GM12878 (cell line): ENCODE measurements at regions not wholly inside any gene's neighbourhood (a gene's known extent, or its start where the extent isn't known, plus 50 kb on each side); places are given as distances from the start of the nearest gene placed in this dataset.

Experiments used
- ATAC-seq: fragments of 200-7000 bp; cut with Tn5 transposase; 3 replicates; pipeline ENCODE4 v1.9.1; 2020; ENCODE audit warnings: mild to moderate bottlenecking, moderate library complexity
- BruUV-seq: library from RNA; stranded (reverse); fragments of 400-500 nt; replicated peaks from 2 replicates; lab custom pipeline; 2021; lab: Mats Ljungman, UMichigan
- CTCF ChIA-PET: fragments of 300-600 bp; sonication (Branson Sonifier 250); formaldehyde crosslinking; extraction: SDS; loops from one replicate; lab custom pipeline; 2021; ENCODE audit warnings: inconsistent platforms; lab: Yijun Ruan, JAX
- POLR2A ChIA-PET: fragments of 350-600 bp; formaldehyde crosslinking; extraction: SDS; loops from one replicate; lab custom pipeline; 2021; ENCODE audit warnings: inconsistent platforms; lab: Charles Lee
- RAD21 ChIA-PET: fragments of 300-600 bp; sonication (Branson Sonifier 250); formaldehyde crosslinking; loops from one replicate; lab custom pipeline; 2023; ENCODE audit warnings: antibody characterized with exemption; ENCODE audit not compliant: unreplicated experiment; lab: Charles Lee
- SMC1A ChIA-PET: fragments of 300-600 bp; sonication (Branson Sonifier 250); formaldehyde crosslinking; loops from one replicate; lab custom pipeline; 2023; ENCODE audit not compliant: unreplicated experiment, uncharacterized antibody; lab: Charles Lee
- DNase-seq: peaks from one replicate; pipeline ENCODE4 v3.0.0-alpha.2; 2011; ENCODE audit warnings: low read depth, low spot score
- FAIRE-seq: peaks from 3 replicates; lab custom pipeline; 2011; peaks lifted over from hg19 to GRCh38; lab: Jason Lieb, UNC
- H2AFZ ChIP-seq: 2 replicates; pipeline ENCODE4 v1.6.0; 2011; ENCODE audit warnings: low read depth, low read length, control low read depth; ENCODE audit not compliant: control insufficient read depth
- H3K27ac ChIP-seq: 2 replicates; pipeline ENCODE4 v1.5.1; 2011; ENCODE audit warnings: control low read depth; ENCODE audit not compliant: control insufficient read depth, insufficient read depth
- H3K27me3 ChIP-seq, 2 experiments: replicated peaks in 1 of 2; 2 replicates each; pipeline versions ENCODE4 v1.6.0 to v1.6.1; 2011; ENCODE audit warnings: low read length in 1 of 2; ENCODE audit not compliant: control insufficient read depth in 2 of 2, insufficient read depth in 2 of 2
- H3K36me3 ChIP-seq, 2 experiments: 2 replicates each; pipeline ENCODE4 v1.5.1; 2011; ENCODE audit warnings: low read length in 1 of 2; ENCODE audit not compliant: control insufficient read depth in 2 of 2, insufficient read depth in 2 of 2
- H3K4me1 ChIP-seq: 2 replicates; pipeline ENCODE4 v1.6.1; 2011; ENCODE audit warnings: mild to moderate bottlenecking, low read length, moderate library complexity, mixed read lengths; ENCODE audit not compliant: control insufficient read depth, insufficient read depth
- H3K4me2 ChIP-seq: 2 replicates; pipeline ENCODE4 v1.6.0; 2011; ENCODE audit warnings: control low read depth; ENCODE audit not compliant: control insufficient read depth, insufficient read depth
- H3K4me3 ChIP-seq: fragments of 200-600 bp; sonication (generic); 2 replicates; pipeline ENCODE4 v1.5.1; 2016
- H3K79me2 ChIP-seq: 2 replicates; pipeline ENCODE4 v1.6.0; 2011; ENCODE audit warnings: low read length; ENCODE audit not compliant: control insufficient read depth, insufficient read depth
- H3K9ac ChIP-seq: 2 replicates; pipeline ENCODE4 v1.8.0; 2011; ENCODE audit warnings: low read length, control low read depth, mixed read lengths; ENCODE audit not compliant: control insufficient read depth, insufficient read depth
- H3K9me3 ChIP-seq: replicated peaks from 3 replicates; pipeline ENCODE4 v1.5.1; 2011; ENCODE audit warnings: mild to moderate bottlenecking, low read length; ENCODE audit not compliant: control insufficient read depth, insufficient read depth
- H4K20me1 ChIP-seq: 2 replicates; pipeline ENCODE4 v1.6.0; 2011; ENCODE audit not compliant: control insufficient read depth, insufficient read depth
- ASH2L ChIP-seq: fragments of 300-600, 200-600 bp; sonication (generic); IDR thresholded peaks from 2 replicates; pipeline ENCODE4 v1.6.1; 2017; ENCODE audit warnings: low read depth, mild to moderate bottlenecking, borderline replicate concordance
- IKZF2 ChIP-seq, 2 experiments: fragments of 450-650 bp; IDR thresholded peaks; 2 replicates each; pipeline ENCODE4 v1.6.1; 2017; ENCODE audit warnings: mild to moderate bottlenecking in 2 of 2, moderate library complexity in 2 of 2
- KLF5 ChIP-seq: fragments of 450-650 bp; IDR thresholded peaks from 2 replicates; pipeline ENCODE4 v1.6.1; 2014; ENCODE audit warnings: mild to moderate bottlenecking; ENCODE audit not compliant: partially characterized antibody
- MAX ChIP-seq: IDR thresholded peaks from 2 replicates; pipeline ENCODE4 v1.6.1; 2012; ENCODE audit warnings: low read depth, low read length, improper control_type of control experiment
- SKIL ChIP-seq: fragments of 450-650 bp; IDR thresholded peaks from 2 replicates; pipeline ENCODE4 v1.6.1; 2017; ENCODE audit warnings: mild to moderate bottlenecking, low read depth, inconsistent platforms; ENCODE audit not compliant: poor library complexity, severe bottlenecking
- SMAD5 ChIP-seq: IDR thresholded peaks from 2 replicates; pipeline ENCODE4 v1.6.1; 2016; ENCODE audit warnings: antibody characterized with exemption, low read depth
- SREBF1 ChIP-seq: IDR thresholded peaks from 2 replicates; pipeline ENCODE4 v1.6.1; 2012; ENCODE audit warnings: mild to moderate bottlenecking, low read length
- SRF ChIP-seq, 2 experiments: IDR thresholded peaks; 2 replicates each; pipeline ENCODE4 v1.6.1; 2011; ENCODE audit warnings: low read depth in 2 of 2, low read length in 2 of 2, mild to moderate bottlenecking in 1 of 2, moderate library complexity in 1 of 2
- TCF3 ChIP-seq: IDR thresholded peaks from 2 replicates; pipeline ENCODE4 v1.6.1; 2012; ENCODE audit warnings: low read depth, mild to moderate bottlenecking, low read length, borderline replicate concordance; ENCODE audit not compliant: insufficient read depth
- YBX1 ChIP-seq: fragments of 450-650 bp; IDR thresholded peaks from 2 replicates; pipeline ENCODE4 v1.6.1; 2016; ENCODE audit warnings: antibody characterized with exemption
- WGBS: methylation state at CpG from one replicate; pipeline ENCODE4 v1.1.6; 2016; ENCODE audit warnings: low lambda C conversion rate; ENCODE audit not compliant: insufficient replicate concordance, insufficient coverage; ENCODE audit errors: missing lambda C conversion rate; 5-methylcytosine and 5-hydroxymethylcytosine counted together
- in situ Hi-C: fragments of 300-500 bp; cut with MboI; formaldehyde crosslinking; loops from 9 replicates; pipeline ENCODE4 v1.14.3; 2018; ENCODE audit warnings: mixed read lengths
- intact Hi-C: fragments of 100-400 bp; cut with micrococcal nuclease; formaldehyde crosslinking; loops from one replicate; pipeline ENCODE4 v1.14.2; 2022; ENCODE audit not compliant: unreplicated experiment

DNA sequence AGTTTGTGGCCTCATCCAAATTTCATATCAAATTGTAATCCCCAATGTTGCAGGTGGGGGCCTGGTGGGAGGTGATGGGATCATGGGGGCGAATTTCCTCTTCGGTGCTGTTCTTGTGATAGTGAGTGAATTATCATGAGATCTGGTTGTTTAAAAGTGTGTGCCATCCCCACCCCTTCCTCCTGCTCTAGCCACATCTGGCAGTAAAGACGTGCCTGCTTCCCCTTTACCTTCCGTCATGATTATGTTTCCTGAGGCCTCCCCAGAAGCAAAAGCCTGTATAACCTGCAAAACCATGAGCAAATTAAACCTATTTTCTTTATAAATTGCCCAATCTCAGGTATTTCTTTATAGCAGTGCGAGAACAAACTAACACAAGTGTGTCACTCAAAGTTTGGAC lies 71.0 kb upstream of the MOCS2 start:
- Histone ChIP-seq H3K9me3 (no peaks in the 10 kb centered on the region), H4K20me1 (no peaks in the 10 kb centered on the region), H3K4me3 (no peak overlapping the region), H2AFZ (no peak overlapping the region), H3K9ac (no peak overlapping the region), H3K4me1 (no peaks in the 10 kb centered on the region), H3K27ac (no peak overlapping the region), H3K36me3 (no peaks in the 10 kb centered on the region), H3K4me2 (no peak overlapping the region), H3K27me3 (no peaks in the 10 kb centered on the region; a peak in 1 of 4 replicates), H3K79me2 (no peaks in the 10 kb centered on the region)
- ChIA-PET SMC1A (no interaction called here), RAD21 (no interaction called here), CTCF (no interaction called here), POLR2A (no interaction called here)
- in situ Hi-C loops (no loop called here), intact Hi-C loops (no loop called here)
- ATAC-seq (no peak), DNase-seq (no peak), FAIRE-seq (no peak)
- WGBS: 9% methylated on average over 5 of the region's 5 CpGs
- no TSS peak for BruUV-seq
- TF ChIP-seq SKIL: no peak
- no peak for TF ChIP-seq MAX
- no peak for TF ChIP-seq SREBF1
- TF ChIP-seq TCF3: no peak
- no peak for TF ChIP-seq SRF (IDR thresholded peaks at IDR 0.05; ENCODE audit: low read depth in 2 of 2, low read length in 2 of 2)
- no peak for TF ChIP-seq KLF5
- TF ChIP-seq IKZF2 (IDR thresholded peaks at IDR 0.05): no peak
- TF ChIP-seq SMAD5: no peak
- no peak for TF ChIP-seq YBX1
- no peak for TF ChIP-seq ASH2L
